SKM-1 treated with dmso at 0.1 percent for 144 hours (cell line): ENCODE measurements at regions not wholly inside any gene's neighbourhood (a gene's known extent, or its start where the extent isn't known, plus 50 kb on each side); places are given as distances from the start of the nearest gene placed in this dataset.
"Not testable (repeated sequence)": the region's sequence is repeated elsewhere in the genome, so short reads cannot be mapped to it uniquely, and the experiment has no call there.

Experiments
- DNase-seq: peaks from one replicate; lab custom pipeline; 2025; ENCODE audit not compliant: unreplicated experiment; lab: John Stamatoyannopoulos, UW

DNA sequence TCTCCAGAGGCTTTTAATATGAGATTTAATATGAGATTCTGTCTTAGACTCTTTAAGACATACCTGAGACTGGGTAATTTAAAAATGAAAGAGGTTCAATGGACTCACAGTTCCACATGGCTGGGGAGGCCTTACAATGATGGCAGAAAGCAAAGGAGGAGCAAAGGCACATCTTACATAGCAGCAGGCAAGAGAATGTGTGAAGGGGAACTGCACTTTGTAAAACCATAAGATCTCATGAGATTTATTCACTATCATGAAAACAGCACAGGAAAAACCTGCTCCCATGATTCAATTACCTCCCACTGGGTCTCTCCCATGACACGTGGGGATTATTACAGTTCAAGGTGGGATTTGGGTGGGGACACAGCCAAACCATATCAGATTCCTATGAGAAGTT is 79.2 kb upstream of the DTNBP1 start:
- not testable (repeated sequence) for DNase-seq

DNA sequence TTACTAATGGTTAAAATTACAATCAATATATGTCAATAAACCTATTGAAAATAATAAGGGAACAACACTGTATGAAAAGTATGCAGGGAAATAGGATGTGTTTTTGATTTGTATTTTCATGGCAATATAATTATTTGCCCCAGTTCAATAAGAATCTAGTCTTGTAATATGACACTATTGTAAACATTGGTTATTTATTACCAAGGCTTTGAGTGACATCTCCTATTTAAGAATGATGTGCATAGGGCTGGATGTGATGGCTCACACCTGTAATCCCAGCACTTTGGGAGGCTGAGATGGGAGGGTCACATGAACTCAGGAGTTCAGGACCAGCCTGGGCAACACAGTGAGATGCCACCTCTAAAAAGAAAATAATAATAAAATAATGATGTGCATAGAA is 78.6 kb upstream of the DTNBP1 start:
- no peak for DNase-seq

DNA sequence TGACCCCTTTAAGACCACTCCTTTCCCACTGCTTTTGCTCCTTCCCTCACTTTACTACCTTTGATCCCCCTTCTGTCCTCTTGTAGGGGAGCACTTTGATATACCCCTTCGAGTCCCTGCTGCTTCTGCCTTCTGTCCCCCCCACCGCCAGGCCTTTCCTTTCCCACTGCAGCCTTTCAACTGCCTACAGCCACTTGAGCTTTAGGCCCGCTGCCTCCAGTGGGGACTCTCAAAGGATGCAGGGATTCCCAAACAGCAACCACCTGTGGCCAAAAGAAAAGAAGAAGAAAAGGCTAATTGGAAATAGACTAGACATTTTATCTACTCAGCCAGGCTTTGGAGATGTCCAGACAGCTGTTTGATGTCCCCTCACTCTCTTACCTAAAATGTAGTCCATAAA is 77.0 kb upstream of the DTNBP1 start:
- DNase-seq: no peak

DNA sequence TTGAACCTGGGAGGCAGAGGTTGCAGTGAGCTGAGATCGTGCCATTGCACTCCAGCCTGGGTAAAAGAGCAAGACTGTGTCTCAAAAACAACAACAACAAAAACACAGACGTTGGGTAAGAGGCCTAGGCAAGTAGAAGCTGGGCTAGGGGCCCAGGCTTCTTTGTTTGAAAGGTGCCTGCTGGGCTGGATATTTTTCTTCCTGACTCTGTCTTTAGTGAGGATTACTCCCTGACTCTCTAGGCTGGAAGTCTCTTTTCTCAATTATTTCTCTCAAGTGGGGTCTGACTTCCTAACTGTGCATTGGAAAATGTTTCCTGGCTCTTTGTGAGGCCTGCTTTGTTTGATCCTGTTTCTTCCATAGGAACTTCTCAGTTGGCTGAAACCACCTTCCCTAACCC is 76.5 kb upstream of the DTNBP1 start:
- DNase-seq: no peak

DNA sequence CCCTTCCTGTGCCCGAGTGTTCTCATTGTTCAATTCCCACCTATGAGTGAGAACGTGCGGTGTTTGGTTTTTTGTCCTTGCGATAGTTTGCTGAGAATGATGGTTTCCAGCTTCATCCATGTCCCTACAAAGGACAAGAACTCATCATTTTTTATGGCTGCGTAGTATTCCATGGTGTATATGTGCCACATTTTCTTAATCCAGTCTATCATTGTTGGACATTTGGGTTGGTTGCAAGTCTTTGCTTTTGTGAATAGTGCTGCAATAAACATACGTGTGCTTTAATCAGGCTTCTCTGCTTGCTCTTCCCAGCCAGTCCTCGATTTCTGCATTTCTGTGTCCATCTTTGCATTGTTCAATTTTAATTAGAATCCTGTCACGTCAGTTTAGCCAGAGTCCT is 75.4 kb upstream of the DTNBP1 start:
- DNase-seq: not testable (repeated sequence)

DNA sequence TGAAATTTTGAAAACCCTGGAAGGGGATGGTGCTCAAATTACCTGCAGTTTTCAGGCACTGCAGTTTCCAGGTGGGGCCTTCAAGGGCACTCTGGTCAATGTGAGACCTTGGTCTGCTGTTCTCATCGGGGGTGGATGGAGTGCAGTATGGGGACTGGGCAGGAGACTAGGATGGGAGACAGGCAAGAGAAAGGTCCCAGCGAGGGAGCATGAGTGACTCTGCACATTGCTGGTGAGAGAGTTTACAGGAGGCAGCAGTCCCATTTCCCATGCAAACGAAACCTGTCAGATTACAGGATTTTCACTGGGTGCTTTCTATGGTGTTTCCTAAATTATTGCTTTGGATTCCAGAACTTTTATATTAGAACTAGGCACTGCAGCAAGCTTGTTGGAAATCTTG is 73.5 kb upstream of the DTNBP1 start:
- no peak for DNase-seq

DNA sequence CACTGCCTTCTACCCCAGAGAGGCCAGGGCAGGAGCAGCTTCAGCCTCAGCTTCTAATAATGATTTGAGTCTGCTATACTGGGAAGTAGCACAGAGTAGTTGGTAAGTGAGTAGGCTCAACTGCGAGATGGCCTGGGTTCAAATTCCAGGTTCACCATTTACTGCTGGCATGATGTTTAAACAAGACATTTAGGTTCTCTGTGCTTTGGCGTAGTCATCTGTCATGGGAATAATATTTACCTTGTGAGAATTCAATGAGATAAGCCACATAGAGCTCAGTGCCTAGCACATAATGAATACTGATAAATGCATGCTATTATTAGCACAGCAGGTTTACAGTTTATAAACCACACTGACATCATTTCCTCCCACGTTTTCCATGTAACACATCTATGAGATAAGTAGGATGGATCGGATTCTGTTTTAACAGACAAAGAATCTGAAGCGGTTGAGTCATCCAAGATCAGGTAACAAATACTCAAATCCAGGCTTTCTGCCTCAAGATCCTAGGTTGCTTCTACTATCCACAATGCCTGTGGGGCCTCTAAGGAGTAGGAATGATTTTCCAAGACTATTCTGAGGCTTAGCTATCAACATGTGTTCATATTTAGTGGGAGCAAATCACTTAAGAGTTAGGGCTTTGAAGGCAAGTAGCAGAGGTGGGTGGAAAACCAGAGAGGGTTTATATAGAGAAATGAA is 72.9 kb upstream of the DTNBP1 start:
- DNase-seq: no peak

DNA sequence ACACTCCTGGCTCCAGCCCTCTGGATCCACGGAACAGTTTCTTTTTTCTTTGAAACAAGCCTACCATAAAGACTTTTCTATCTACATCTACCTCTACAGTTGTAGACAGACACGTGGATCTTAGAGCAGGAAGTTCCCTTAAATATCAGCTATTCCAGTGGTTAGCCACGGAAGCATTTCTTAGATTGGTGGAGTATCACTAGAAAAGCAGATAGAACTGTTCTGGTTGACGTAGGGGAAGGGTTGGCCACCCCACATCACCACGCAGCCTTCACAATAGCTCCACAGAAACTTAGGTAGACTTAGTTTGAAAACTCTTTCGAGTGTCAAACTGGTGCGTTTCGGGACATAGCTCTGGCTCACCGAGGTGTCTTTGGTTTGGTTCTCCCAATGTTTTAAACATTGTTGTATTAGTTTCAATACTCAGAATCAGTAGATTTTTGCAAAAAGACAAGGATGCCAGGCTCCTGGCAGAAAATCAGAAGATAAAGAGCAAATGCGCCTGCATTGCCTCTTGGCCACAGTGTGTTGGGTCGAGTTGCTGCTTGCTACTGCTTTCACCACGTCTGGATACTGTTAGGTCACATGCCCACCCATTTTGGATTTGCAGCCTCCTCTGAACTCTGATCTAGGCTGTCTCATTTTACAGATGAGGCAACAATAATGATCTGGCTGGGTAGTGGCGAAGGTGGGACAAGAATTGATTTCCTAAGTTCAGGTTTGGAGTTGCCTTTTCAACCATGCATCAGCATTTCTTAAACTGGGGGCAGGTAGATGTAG is 71.5 kb upstream of the DTNBP1 start:
- DNase-seq: no peak

DNA sequence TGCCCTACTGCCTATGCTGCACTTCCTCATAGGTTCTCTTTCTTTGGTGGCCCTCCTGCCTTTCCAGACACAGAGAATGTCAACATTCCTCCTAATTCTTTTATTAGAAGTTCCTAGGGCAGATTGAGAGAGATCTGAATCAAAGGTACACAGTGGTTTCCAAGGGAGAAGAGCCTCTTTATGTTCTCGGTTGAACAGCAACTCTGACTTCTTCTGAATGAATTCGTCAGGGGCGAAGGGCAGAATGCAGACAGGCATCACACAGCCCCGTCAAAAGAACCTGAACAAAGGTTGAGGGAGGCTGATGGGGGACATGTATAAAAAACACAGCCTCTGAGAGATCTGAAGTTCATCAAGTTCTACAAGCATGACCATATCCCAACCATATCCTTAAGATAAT is 68.1 kb upstream of the DTNBP1 start:
- no peak for DNase-seq

DNA sequence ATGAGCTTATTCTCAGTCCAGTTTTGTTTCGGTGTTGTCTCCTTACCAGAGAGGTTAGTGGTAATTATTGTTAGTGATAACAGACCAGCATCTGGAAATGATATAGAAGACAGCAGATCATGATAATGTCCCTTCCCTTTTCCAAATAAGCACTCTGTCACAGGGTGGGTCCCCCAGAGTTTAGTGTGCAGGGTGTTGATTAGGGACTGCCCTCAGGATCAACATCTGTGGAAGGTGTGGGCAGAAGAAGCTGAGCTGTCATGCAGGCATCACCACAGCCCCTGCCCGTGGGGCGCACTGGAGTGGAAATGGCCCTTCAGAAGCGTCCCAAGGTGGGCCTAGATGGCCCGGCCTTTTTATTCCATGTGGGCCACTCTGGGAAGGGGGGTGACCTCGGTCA is 67.6 kb upstream of the DTNBP1 start:
- no peak for DNase-seq

DNA sequence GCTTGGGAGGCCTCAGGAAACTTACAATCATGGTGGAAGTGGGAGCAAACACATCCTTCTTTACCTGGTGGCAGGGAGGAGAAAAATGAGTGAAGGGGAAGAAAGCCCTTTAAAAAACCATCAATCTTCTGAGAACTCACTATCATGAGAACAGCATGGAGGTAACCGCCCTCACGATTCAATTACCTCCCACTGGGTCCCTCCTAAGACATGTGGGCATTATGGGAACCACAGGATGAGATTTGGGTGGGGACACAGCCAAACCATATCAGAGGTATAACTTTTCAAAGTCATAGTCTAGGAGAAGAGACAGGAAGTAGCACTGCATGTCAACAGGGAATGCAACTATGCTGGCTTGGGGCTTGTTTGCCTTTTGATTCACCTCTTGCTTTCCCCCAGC is 59.9 kb upstream of the DTNBP1 start:
- no peak for DNase-seq

DNA sequence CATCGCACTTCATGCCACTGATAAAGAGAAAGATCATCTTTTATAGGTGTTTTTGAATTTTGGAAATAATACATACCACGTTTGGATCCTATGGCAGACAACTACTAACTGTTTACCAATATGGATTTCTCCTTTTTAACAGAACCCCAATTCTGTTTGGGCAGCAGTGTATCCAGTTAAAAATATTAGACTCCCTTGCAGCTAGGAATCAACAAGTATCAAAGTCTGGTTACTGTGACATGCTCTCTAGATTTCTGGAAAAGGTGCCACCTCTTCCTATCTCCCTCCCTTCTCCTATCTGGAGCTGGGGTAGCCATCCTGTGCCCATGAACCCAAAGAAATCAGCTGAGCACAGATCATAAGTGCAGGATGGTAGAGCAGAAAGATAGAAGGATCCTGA is 54.1 kb upstream of the DTNBP1 start:
- no peak for DNase-seq

DNA sequence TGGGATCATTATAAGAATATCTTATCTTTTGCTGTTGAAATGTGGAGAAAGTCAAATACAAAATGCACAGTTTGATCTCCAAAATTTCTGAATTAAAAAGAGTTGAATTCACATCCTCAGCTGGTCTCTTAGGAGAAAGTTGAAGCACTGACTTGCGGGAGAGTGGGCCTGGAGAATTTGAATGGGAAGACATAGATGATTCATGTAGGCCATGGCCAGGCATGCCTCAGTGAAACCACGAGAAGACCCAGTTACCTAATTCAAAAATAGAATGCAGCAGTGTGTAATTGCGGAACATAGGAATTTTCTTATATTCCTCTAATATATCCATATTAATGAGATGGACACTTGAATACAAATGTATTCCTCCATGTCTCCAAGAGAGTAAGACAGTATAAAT is 53.0 kb upstream of the DTNBP1 start:
- no peak for DNase-seq

DNA sequence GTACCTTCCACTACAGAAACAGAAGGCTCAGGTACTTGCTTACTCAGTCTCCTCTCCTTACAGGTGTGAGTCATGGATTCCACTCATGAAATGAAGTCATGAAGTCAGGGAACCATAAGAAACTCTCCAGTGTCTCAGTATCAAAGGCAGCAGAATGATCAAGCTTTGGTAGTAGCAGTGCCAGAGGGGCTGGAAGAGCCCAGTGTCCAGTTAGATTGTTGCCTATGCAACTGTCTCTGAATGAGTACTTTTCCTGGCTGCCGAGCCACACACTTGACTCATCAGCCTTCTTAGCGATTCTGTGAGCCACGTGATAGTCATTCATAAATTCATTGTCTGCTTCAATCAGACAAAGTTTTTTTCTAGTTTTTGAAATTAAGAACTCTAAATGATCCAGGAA is 52.2 kb upstream of the DTNBP1 start:
- DNase-seq: no peak

DNA sequence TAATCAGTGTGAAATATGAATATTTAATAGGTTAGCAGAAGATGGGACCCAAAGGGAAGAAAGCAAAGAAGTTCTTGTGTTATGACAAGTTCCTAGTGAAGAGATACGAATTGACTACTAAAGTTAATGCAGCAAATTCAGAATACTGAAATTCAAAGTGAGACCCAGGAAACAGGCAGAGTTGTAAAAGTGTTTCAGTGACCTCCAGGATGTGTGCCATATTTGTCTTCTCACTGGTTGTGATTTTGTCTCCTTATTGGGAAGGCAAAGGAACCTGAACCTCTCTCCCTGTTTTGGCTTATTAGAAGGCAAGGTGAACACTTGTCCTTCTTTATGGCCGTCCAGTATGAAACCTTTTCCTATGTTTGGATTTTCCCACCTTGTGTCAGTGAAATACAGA is 51.8 kb upstream of the DTNBP1 start:
- DNase-seq: no peak

DNA sequence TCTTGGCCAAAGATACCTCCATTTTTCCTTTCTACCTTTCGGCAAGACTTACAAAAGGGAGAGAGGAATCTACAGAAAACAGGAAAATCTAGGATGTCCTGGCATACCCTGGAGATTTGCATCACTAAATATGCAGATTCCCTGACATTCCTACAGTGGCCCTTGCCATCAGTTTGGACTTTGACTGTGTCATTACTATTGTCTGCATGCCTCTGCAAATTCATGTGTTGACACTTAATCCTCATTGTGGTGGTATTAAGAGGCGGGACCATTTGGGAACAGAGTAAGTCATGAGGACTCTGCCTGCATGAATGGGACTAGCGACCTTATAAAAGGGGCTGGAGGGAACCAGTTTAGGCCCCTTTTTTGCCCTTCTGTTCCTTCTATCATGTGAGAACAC is 50.5 kb upstream of the DTNBP1 start:
- DNase-seq: no peak

DNA sequence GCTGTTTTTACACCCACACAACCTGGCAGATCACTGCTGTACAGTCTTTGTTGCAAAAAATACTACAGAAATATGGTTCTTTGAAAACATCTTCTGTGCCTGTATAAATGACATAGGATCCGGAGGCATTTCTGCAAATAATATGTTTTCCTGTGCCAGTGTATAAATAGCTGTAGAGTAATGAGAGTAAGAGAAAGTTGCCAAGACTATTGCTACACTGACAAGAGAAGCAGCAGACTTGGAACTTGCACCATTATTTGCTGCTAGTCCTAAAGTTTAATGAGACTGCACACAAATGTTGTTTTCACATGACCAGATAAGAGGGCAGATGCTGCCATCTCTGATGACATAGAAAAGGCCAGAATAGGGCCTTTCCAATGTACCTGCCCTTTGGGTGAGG is 50.0 kb upstream of the DTNBP1 start:
- DNase-seq: no peak
